ENCODE measurements at regions not wholly inside any gene's neighbourhood (a gene's known extent, or its start where the extent isn't known, plus 50 kb on each side); places are given as distances from the start of the nearest gene placed in this dataset.

GRCh38 chr10:110423650-110424049 is 74.1 kb upstream of the DUSP5 start:
- H3K4me3 ChIP-seq (ENCODE audit: low read depth, low read length, poor library complexity, severe bottlenecking): no peak overlapping the region
- H4K20me1 ChIP-seq (ENCODE audit: insufficient read depth, low read length): no peaks in the 10 kb centered on the region
- H3K9ac ChIP-seq (ENCODE audit: low read length): no peak overlapping the region
- no peaks in the 10 kb centered on the region for H3K9me2 ChIP-seq (ENCODE audit: low read depth, low read length)
- no peak for TF ChIP-seq EZH2 (IDR thresholded peaks at IDR 0.05; ENCODE audit: borderline replicate concordance, low read length)
- TF ChIP-seq CTCF (IDR thresholded peaks at IDR 0.05; ENCODE audit: low read length): no peak
- no peaks in the 10 kb centered on the region for H3K9me3 ChIP-seq (ENCODE audit: low read length)
- no peak overlapping the region for H2AFZ ChIP-seq (ENCODE audit: low read length)
- H3K4me1 ChIP-seq (ENCODE audit: insufficient read depth, low read length, severe bottlenecking): peaks cover 68% of the 10 kb centered on the region
- no peaks in the 10 kb centered on the region for H3K36me3 ChIP-seq (ENCODE audit: insufficient read depth, low read length)
- H3F3A ChIP-seq (ENCODE audit: insufficient read depth, low read length): no peaks in the 10 kb centered on the region
- peak overlapping the region; percentile 14 for H3K27ac ChIP-seq (ENCODE audit: low read depth, low read length, poor library complexity, severe bottlenecking)
- H3K79me2 ChIP-seq (ENCODE audit: insufficient read depth, low read length): no peaks in the 10 kb centered on the region
- H3K27me3 ChIP-seq (ENCODE audit: insufficient read depth, low read length): no peaks in the 10 kb centered on the region
- H3K4me2 ChIP-seq (ENCODE audit: low read length): no peak overlapping the region

GRCh38 chr10:110425684-110426293 is 71.9 kb upstream of the DUSP5 start:
- no peak overlapping the region for H2AFZ ChIP-seq (ENCODE audit: low read length)

GRCh38 chr10:110426294-110427181 is 71.2 kb upstream of the DUSP5 start:
- Histone ChIP-seq H2AFZ (ENCODE audit: low read length) (no peak overlapping the region), H3K4me3 (ENCODE audit: low read depth, low read length, poor library complexity, severe bottlenecking) (no peak overlapping the region), H3K9me3 (ENCODE audit: low read length) (no peaks in the 10 kb centered on the region), H3K79me2 (ENCODE audit: insufficient read depth, low read length) (no peaks in the 10 kb centered on the region), H3K4me2 (ENCODE audit: low read length) (peak overlapping the region; percentile 31; the same call in 1 of the 2 replicates), H3K27me3 (ENCODE audit: insufficient read depth, low read length) (no peaks in the 10 kb centered on the region), H3K9ac (ENCODE audit: low read length) (no peak overlapping the region; the same call in 1 of the 2 replicates), H3K4me1 (ENCODE audit: insufficient read depth, low read length, severe bottlenecking) (peaks cover 65% of the 10 kb centered on the region), H3K36me3 (ENCODE audit: insufficient read depth, low read length) (no peaks in the 10 kb centered on the region), H3K9me2 (ENCODE audit: low read depth, low read length) (no peaks in the 10 kb centered on the region), H3F3A (ENCODE audit: insufficient read depth, low read length) (no peaks in the 10 kb centered on the region), H3K27ac (ENCODE audit: low read depth, low read length, poor library complexity, severe bottlenecking) (peak overlapping the region; percentile 74), H4K20me1 (ENCODE audit: insufficient read depth, low read length) (no peaks in the 10 kb centered on the region)
- TF ChIP-seq CTCF (IDR thresholded peaks at IDR 0.05; ENCODE audit: low read length) (no peak), EZH2 (IDR thresholded peaks at IDR 0.05; ENCODE audit: borderline replicate concordance, low read length) (no peak)

More at GRCh38 chr10:110425684-110426293, 71.9 kb upstream of the DUSP5 start:
- Histone ChIP-seq H4K20me1 (ENCODE audit: insufficient read depth, low read length) (no peaks in the 10 kb centered on the region), H3K4me3 (ENCODE audit: low read depth, low read length, poor library complexity, severe bottlenecking) (no peak overlapping the region), H3F3A (ENCODE audit: insufficient read depth, low read length) (no peaks in the 10 kb centered on the region), H3K9me3 (ENCODE audit: low read length) (no peaks in the 10 kb centered on the region), H3K4me1 (ENCODE audit: insufficient read depth, low read length, severe bottlenecking) (peaks cover 68% of the 10 kb centered on the region), H3K9ac (ENCODE audit: low read length) (no peak overlapping the region), H3K4me2 (ENCODE audit: low read length) (no peak overlapping the region), H3K27ac (ENCODE audit: low read depth, low read length, poor library complexity, severe bottlenecking) (peak overlapping the region; percentile 74), H3K27me3 (ENCODE audit: insufficient read depth, low read length) (no peaks in the 10 kb centered on the region), H3K9me2 (ENCODE audit: low read depth, low read length) (no peaks in the 10 kb centered on the region), H3K36me3 (ENCODE audit: insufficient read depth, low read length) (no peaks in the 10 kb centered on the region), H3K79me2 (ENCODE audit: insufficient read depth, low read length) (no peaks in the 10 kb centered on the region)
- TF ChIP-seq EZH2 (IDR thresholded peaks at IDR 0.05; ENCODE audit: borderline replicate concordance, low read length): no peak
- TF ChIP-seq CTCF (IDR thresholded peaks at IDR 0.05; ENCODE audit: low read length): no peak

All from OCI-LY1 (cell line).